Spleen (tissue), 7 donors: ENCODE measurements at regions not wholly inside any gene's neighbourhood (a gene's known extent, or its start where the extent isn't known, plus 50 kb on each side); places are given as distances from the start of the nearest gene placed in this dataset.

Experiments
- CTCF ChIP-seq, 11 experiments: fragments of 200-600 bp in 7 of 11; fragments of 450-650 bp in 4 of 11; sonication (generic) in 4 of 11; IDR thresholded peaks in 8 of 11; conservative IDR thresholded peaks in 3 of 11; 1 replicate in 7 of 11; 2 replicates in 4 of 11; pipeline versions ENCODE4 v1.4.0 to v1.8.0; 2016 to 2021; ENCODE audit warnings: antibody characterized with exemption in 11 of 11, inconsistent platforms in 4 of 11, mild to moderate bottlenecking in 1 of 11
- POLR2A ChIP-seq, 3 donors: fragments of 450-650 bp; IDR thresholded peaks; one replicate each; pipeline ENCODE4 v1.5.1; 2017; ENCODE audit warnings: antibody characterized with exemption in 3 of 3, mild to moderate bottlenecking in 1 of 3
- donor health status: DM: no; HTN: no; CAD: no; lungs with moderate emphysema.
- donor health status: DM: no; HTN: no; CAD: no.
- donor health status: DM: no; HTN: no; CAD: no.

DNA sequence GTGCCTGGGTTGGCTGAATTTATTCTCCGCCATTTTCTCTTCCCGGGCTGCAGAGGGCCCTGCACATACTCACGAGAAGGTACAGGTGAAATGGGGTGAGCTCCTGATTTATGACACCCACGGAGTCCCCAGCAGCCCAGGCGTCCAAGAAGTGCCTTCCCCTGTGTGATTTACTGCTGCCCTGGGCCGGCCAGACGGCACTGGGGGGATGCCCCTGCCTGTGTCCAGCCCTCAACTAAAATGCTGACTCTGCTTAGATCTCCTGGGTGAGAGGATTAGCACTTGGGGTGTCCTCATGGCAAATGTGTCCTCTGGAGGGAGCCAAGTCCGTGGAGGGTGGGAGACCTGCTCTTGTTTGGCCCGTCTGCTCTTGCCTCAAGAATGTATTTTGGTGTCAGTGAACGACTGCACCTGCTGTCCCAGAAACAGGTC lies 132.4 kb downstream of the MAF start:
- TF ChIP-seq CTCF (IDR thresholded peaks at IDR 0.05 in 8 of 11, conservative IDR thresholded peaks at IDR 0.05 in 3 of 11) (no peak), POLR2A (IDR thresholded peaks at IDR 0.05) (no peak)
